ENCODE measurements at regions not wholly inside any gene's neighbourhood (a gene's known extent, or its start where the extent isn't known, plus 50 kb on each side); places are given as distances from the start of the nearest gene placed in this dataset.

- DNase-seq (ENCODE audit: low spot score): no peak
- H3K9ac ChIP-seq (ENCODE audit: insufficient read depth, low read depth, low read length): no peak overlapping the region
- H3K27ac ChIP-seq (ENCODE audit: extremely low read length, insufficient read depth, low read length): no peak overlapping the region
- intact Hi-C loops (cut with micrococcal nuclease; ENCODE audit: unreplicated experiment): no loop called here
- no peaks in the 10 kb centered on the region for H3K4me1 ChIP-seq (ENCODE audit: insufficient read depth, low read length)
- no peaks in the 10 kb centered on the region for H3K36me3 ChIP-seq (replicated peaks in 1 of 2; ENCODE audit: control insufficient read depth in 1 of 2, insufficient read depth in 2 of 2, low read length in 2 of 2)
- FAIRE-seq: no peak
- TF ChIP-seq ZNF691 (CRISPR knock-in tag; IDR thresholded peaks at IDR 0.05; ENCODE audit: borderline replicate concordance, low read depth) (no peak), PRPF4 (IDR thresholded peaks at IDR 0.05; ENCODE audit: low read depth, low read length, poor library complexity, severe bottlenecking) (no peak), ZNF775 (CRISPR knock-in tag; IDR thresholded peaks at IDR 0.05; ENCODE audit: borderline replicate concordance) (no peak), ZNF556 (CRISPR knock-in tag; IDR thresholded peaks at IDR 0.05; ENCODE audit: borderline replicate concordance) (no peak), MYC (CRISPR knock-in tag; IDR thresholded peaks at IDR 0.05; ENCODE audit: borderline replicate concordance) (no peak), ZSCAN22 (CRISPR knock-in tag; IDR thresholded peaks at IDR 0.05) (no peak), ZNF33B (CRISPR knock-in tag; IDR thresholded peaks at IDR 0.05) (no peak), ZNF574 (CRISPR knock-in tag; IDR thresholded peaks at IDR 0.05) (no peak), ZNF562 (CRISPR knock-in tag; IDR thresholded peaks at IDR 0.05; ENCODE audit: borderline replicate concordance) (no peak)
- H4K20me1 ChIP-seq (ENCODE audit: insufficient read depth, low read length): no peaks in the 10 kb centered on the region
- CTCF ChIA-PET (ENCODE audit: low intra/inter-chr PET ratio, low total read pairs): no interaction called here
- H3K9me3 ChIP-seq (ENCODE audit: low read length): peaks cover 20% of the 10 kb centered on the region
- H3K4me3 ChIP-seq (replicated peaks in 1 of 3; ENCODE audit: insufficient read depth in 1 of 3, low read depth in 2 of 3, low read length in 3 of 3): no peak overlapping the region
- no peak overlapping the region for H2AFZ ChIP-seq (ENCODE audit: low read length)
- BruUV-seq (replicated peaks): no TSS peak
- H3K4me2 ChIP-seq (ENCODE audit: low read depth, low read length): no peak overlapping the region
- no peaks in the 10 kb centered on the region for H3K79me2 ChIP-seq (ENCODE audit: insufficient read depth, low read length)
- no peak for ATAC-seq
- no peaks in the 10 kb centered on the region for H3K27me3 ChIP-seq (ENCODE audit: control insufficient read depth in 1 of 2, insufficient read depth in 2 of 2, low read length in 2 of 2)
- POLR2A ChIA-PET: no interaction called here
- in situ Hi-C loops (cut with HindIII; ENCODE audit: extremely low pct_ligation_motif_present, low pct_unique_long_range_greater_than_20kb): no loop called here
These were observed 1004.1 kb downstream of the TBL1XR1 start for GRCh38 chr3:176193032-176193730.
